Calu3 (cell line): ENCODE measurements at regions not wholly inside any gene's neighbourhood (a gene's known extent, or its start where the extent isn't known, plus 50 kb on each side); places are given as distances from the start of the nearest gene placed in this dataset.
"Not testable (repeated sequence)": the region's sequence is repeated elsewhere in the genome, so short reads cannot be mapped to it uniquely, and the experiment has no call there.

Experiments used
- BruUV-seq: library from RNA; stranded (reverse); fragments of 400-500 nt; replicated peaks from 2 replicates; lab custom pipeline; 2021; lab: Mats Ljungman, UMichigan
- CTCF ChIA-PET: fragments of 300-600 bp; sonication (Branson Sonifier 250); formaldehyde crosslinking; loops from one replicate; lab custom pipeline; 2022; ENCODE audit warnings: antibody characterized with exemption; lab: Charles Lee
- DNase-seq: peaks from one replicate; pipeline ENCODE4 v3.0.0; 2022
- H3K27ac Mint-ChIP-seq: one replicate; pipeline ENCODE4 v1.8.0; 2022; ENCODE audit warnings: mixed read lengths; ENCODE audit not compliant: unreplicated experiment
- H3K27me3 Mint-ChIP-seq: one replicate; pipeline ENCODE4 v1.8.0; 2022; ENCODE audit warnings: mixed read lengths; ENCODE audit not compliant: unreplicated experiment
- H3K36me3 Mint-ChIP-seq: one replicate; pipeline ENCODE4 v1.8.0; 2022; ENCODE audit warnings: mild to moderate bottlenecking, moderate library complexity, mixed read lengths; ENCODE audit not compliant: insufficient read depth, unreplicated experiment
- H3K4me1 Mint-ChIP-seq: one replicate; pipeline ENCODE4 v1.8.0; 2022; ENCODE audit warnings: mild to moderate bottlenecking, low read depth, mixed read lengths; ENCODE audit not compliant: unreplicated experiment
- H3K4me3 Mint-ChIP-seq: one replicate; pipeline ENCODE4 v1.8.0; 2022; ENCODE audit warnings: mild to moderate bottlenecking, low read depth, moderate library complexity, mixed read lengths; ENCODE audit not compliant: unreplicated experiment
- H3K9me3 Mint-ChIP-seq: one replicate; pipeline ENCODE4 v1.8.0; 2022; ENCODE audit warnings: low read depth, mixed read lengths; ENCODE audit not compliant: unreplicated experiment
- CTCF ChIP-seq: fragments of 200-600 bp; IDR thresholded peaks from one replicate; pipeline ENCODE4 v1.8.0; 2022; ENCODE audit warnings: antibody characterized with exemption; ENCODE audit not compliant: unreplicated experiment
- intact Hi-C: fragments of 100-400 bp; cut with micrococcal nuclease; formaldehyde crosslinking; loops from one replicate; pipeline ENCODE4 v1.10.0; 2022; ENCODE audit not compliant: unreplicated experiment

- CTCF ChIA-PET: no interaction called here
- H3K4me1 Mint-ChIP-seq: no peaks in the 10 kb centered on the region
- intact Hi-C loops: no loop called here
- H3K4me3 Mint-ChIP-seq: no peak overlapping the region
- H3K27me3 Mint-ChIP-seq: peaks cover 86% of the 10 kb centered on the region
- no peaks in the 10 kb centered on the region for H3K9me3 Mint-ChIP-seq
- no peak for DNase-seq
- no peaks in the 10 kb centered on the region for H3K36me3 Mint-ChIP-seq
- no peak overlapping the region for H3K27ac Mint-ChIP-seq
- BruUV-seq: no TSS peak
- no peak for TF ChIP-seq CTCF
Measured at GRCh38 chr16:66088681-66089080, 277.8 kb upstream of the CDH5 start.

- H3K27me3 Mint-ChIP-seq: peaks cover 72% of the 10 kb centered on the region
- TF ChIP-seq CTCF: no peak
- intact Hi-C loops: no loop called here
- BruUV-seq: no TSS peak
- H3K4me3 Mint-ChIP-seq: no peak overlapping the region
- H3K4me1 Mint-ChIP-seq: no peaks in the 10 kb centered on the region
- H3K9me3 Mint-ChIP-seq: no peaks in the 10 kb centered on the region
- H3K27ac Mint-ChIP-seq: no peak overlapping the region
- no peaks in the 10 kb centered on the region for H3K36me3 Mint-ChIP-seq
- CTCF ChIA-PET: no interaction called here
- no peak for DNase-seq
Measured at GRCh38 chr16:66087308-66087707, 279.2 kb upstream of the CDH5 start.

GRCh38 chr16:66085651-66086050 is 280.8 kb upstream of the CDH5 start:
- TF ChIP-seq CTCF: no peak
- Mint-ChIP-seq H3K27me3 (peaks cover 57% of the 10 kb centered on the region), H3K4me3 (no peak overlapping the region), H3K27ac (no peak overlapping the region), H3K36me3 (no peaks in the 10 kb centered on the region), H3K4me1 (no peaks in the 10 kb centered on the region), H3K9me3 (no peaks in the 10 kb centered on the region)
- CTCF ChIA-PET: no interaction called here
- BruUV-seq: no TSS peak
- intact Hi-C loops: no loop called here
- DNase-seq: no peak

DNA sequence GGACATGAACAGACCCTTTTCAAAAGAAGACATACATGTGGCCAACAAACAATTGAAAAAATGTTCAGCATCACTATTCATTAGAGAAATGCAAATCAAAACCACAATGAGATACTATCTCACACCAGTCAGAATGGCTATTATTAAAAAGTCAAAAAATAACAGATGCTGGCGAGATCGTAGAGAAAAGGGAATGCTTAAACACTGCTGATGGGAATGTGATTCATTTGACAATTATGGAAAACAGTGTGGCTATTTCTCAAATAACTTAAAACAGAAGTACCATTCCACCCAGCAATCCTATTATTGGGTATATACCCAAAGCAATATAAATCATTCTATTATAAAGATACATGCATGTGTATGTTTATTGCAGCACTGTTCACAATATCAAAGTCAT is 281.8 kb upstream of the CDH5 start:
- CTCF ChIA-PET, H3K36me3 Mint-ChIP-seq, H3K27ac Mint-ChIP-seq, DNase-seq, H3K4me3 Mint-ChIP-seq, intact Hi-C loops, H3K4me1 Mint-ChIP-seq, BruUV-seq, H3K9me3 Mint-ChIP-seq: not testable (repeated sequence)
- peaks cover 57% of the 10 kb centered on the region for H3K27me3 Mint-ChIP-seq

- no peaks in the 10 kb centered on the region for H3K4me1 Mint-ChIP-seq
- no peak for DNase-seq
- peaks cover 57% of the 10 kb centered on the region for H3K27me3 Mint-ChIP-seq
- H3K4me3 Mint-ChIP-seq: no peak overlapping the region
- no peaks in the 10 kb centered on the region for H3K36me3 Mint-ChIP-seq
- TF ChIP-seq CTCF: no peak
- H3K9me3 Mint-ChIP-seq: no peaks in the 10 kb centered on the region
- intact Hi-C loops: no loop called here
- CTCF ChIA-PET: no interaction called here
- H3K27ac Mint-ChIP-seq: no peak overlapping the region
- BruUV-seq: no TSS peak
Measured at GRCh38 chr16:66084306-66084705, 282.2 kb upstream of the CDH5 start.
